Transverse colon (tissue), 4 donors: ENCODE measurements at regions not wholly inside any gene's neighbourhood (a gene's known extent, or its start where the extent isn't known, plus 50 kb on each side); places are given as distances from the start of the nearest gene placed in this dataset.

Experiments
- DNase-seq: peaks from one replicate; pipeline ENCODE4 v3.0.0-alpha.2; 2019
- H3K27ac ChIP-seq, 4 donors: fragments of 200-600 bp; sonication (generic); 2 replicates each; pipeline ENCODE4 v1.5.1; 2016 to 2018; ENCODE audit warnings: inconsistent platforms in 4 of 4
- H3K27me3 ChIP-seq: fragments of 200-600 bp; sonication (generic); 2 replicates; pipeline ENCODE4 v1.5.1; 2017; ENCODE audit warnings: inconsistent platforms
- H3K36me3 ChIP-seq, 4 donors: fragments of 200-600 bp; sonication (generic); 2 replicates each; pipeline ENCODE4 v1.5.1; 2017 to 2019; ENCODE audit warnings: inconsistent platforms in 4 of 4
- H3K4me1 ChIP-seq, 4 donors: fragments of 200-600 bp; sonication (generic); 2 replicates each; pipeline ENCODE4 v1.5.1; 2017 to 2020; ENCODE audit warnings: inconsistent platforms in 4 of 4
- H3K4me3 ChIP-seq, 4 donors: fragments of 200-600 bp; sonication (generic); 1 replicate in 1 of 4; 2 replicates in 3 of 4; pipeline versions ENCODE4 v1.5.1 to v1.6.1; 2017 to 2019; ENCODE audit warnings: inconsistent platforms in 4 of 4
- H3K9me3 ChIP-seq, 2 donors: fragments of 200-600 bp; sonication (generic); 2 replicates each; pipeline ENCODE4 v1.5.1; 2017 to 2019; ENCODE audit warnings: inconsistent platforms in 2 of 2
- CTCF ChIP-seq, 5 experiments: fragments of 200-600 bp in 3 of 5; fragments of 450-650 bp in 2 of 5; sonication (generic) in 3 of 5; IDR thresholded peaks; 1 replicate in 2 of 5; 2 replicates in 3 of 5; pipeline ENCODE4 v1.5.1; 2016 to 2017; ENCODE audit warnings: antibody characterized with exemption in 5 of 5, inconsistent platforms in 3 of 5, mild to moderate bottlenecking in 2 of 5, moderate library complexity in 1 of 5
- EP300 ChIP-seq: sonication (generic); formaldehyde crosslinking; IDR thresholded peaks from one replicate; pipeline ENCODE4 v1.6.1; 2017; ENCODE audit warnings: antibody characterized with exemption, low read depth
- POLR2A ChIP-seq: fragments of 450-650 bp; IDR thresholded peaks from one replicate; pipeline ENCODE4 v1.6.1; 2016; ENCODE audit warnings: antibody characterized with exemption, mild to moderate bottlenecking, moderate library complexity
- POLR2AphosphoS5 ChIP-seq, 3 donors: sonication (generic); formaldehyde crosslinking; IDR thresholded peaks; one replicate each; pipeline ENCODE4 v1.6.1; 2016; ENCODE audit warnings: antibody characterized with exemption in 3 of 3
- WGBS, 2 donors: methylation state at CpG; one replicate each; pipeline ENCODE4 v1.1.5; 2018; ENCODE audit warnings: low coverage in 1 of 2; 5-methylcytosine and 5-hydroxymethylcytosine counted together
- in situ Hi-C, 4 donors: fragments of 200-750 bp; cut with MboI; loops; one replicate each; pipeline versions ENCODE4 v1.15.0 to v1.15.1; 2017; ENCODE audit warnings: low sequenced_read_pairs in 3 of 4, low pct_ligation_motif_present in 1 of 4, low pct_unique_long_range_greater_than_20kb in 1 of 4
- intact Hi-C: fragments of 100-400 bp; cut with DNase I; formaldehyde crosslinking; loops from one replicate; pipeline ENCODE4 v1.15.1; 2023; ENCODE audit warnings: low total_unique reads

- intact Hi-C loops: no loop called here
- no peak overlapping the region for H3K27ac ChIP-seq
- TF ChIP-seq POLR2AphosphoS5 (IDR thresholded peaks at IDR 0.05) (no peak), EP300 (no peak), POLR2A (no peak), CTCF (IDR thresholded peaks at IDR 0.05) (no peak)
These were observed 105.2 kb upstream of the NALF2 start for GRCh38 chrX:69398881-69399280.

GRCh38 chrX:69396916-69397315 lies 107.2 kb upstream of the NALF2 start:
- no peak for DNase-seq
- Histone ChIP-seq H3K27me3 (no peaks in the 10 kb centered on the region), H3K4me1 (no peaks in the 10 kb centered on the region), H3K27ac (no peak overlapping the region), H3K36me3 (no peaks in the 10 kb centered on the region), H3K9me3 (no peaks in the 10 kb centered on the region), H3K4me3 (no peak overlapping the region)
- no peak for TF ChIP-seq EP300
- no peak for TF ChIP-seq POLR2A
- no peak for TF ChIP-seq POLR2AphosphoS5 (IDR thresholded peaks at IDR 0.05)
- no peak for TF ChIP-seq CTCF (IDR thresholded peaks at IDR 0.05)
- in situ Hi-C loops: no loop called here
- WGBS, 2 donors: 57% methylated on average over 4 of the region's 4 CpGs; no CpG with 5 or more reads in 1 of the 2 donors
- intact Hi-C loops: no loop called here

More at GRCh38 chrX:69398881-69399280, 105.2 kb upstream of the NALF2 start:
- DNase-seq: no peak
- H3K36me3 ChIP-seq: no peaks in the 10 kb centered on the region
- no peaks in the 10 kb centered on the region for H3K4me1 ChIP-seq
- no peaks in the 10 kb centered on the region for H3K9me3 ChIP-seq
- in situ Hi-C loops: no loop called here
- no peak overlapping the region for H3K4me3 ChIP-seq
- H3K27me3 ChIP-seq: no peaks in the 10 kb centered on the region

GRCh38 chrX:69395306-69395705 lies 108.8 kb upstream of the NALF2 start:
- in situ Hi-C loops: no loop called here

GRCh38 chrX:69389101-69389501 lies 115.0 kb upstream of the NALF2 start:
- no peak for DNase-seq
- no peaks in the 10 kb centered on the region for H3K9me3 ChIP-seq
- H3K27ac ChIP-seq: no peak overlapping the region
- in situ Hi-C loops (no loop called here), intact Hi-C loops (loop anchor here (10.0 kb wide), 1 partner anchor 564 kb away; the partner anchor contains the start of gene EFNB1)
- H3K27me3 ChIP-seq: no peaks in the 10 kb centered on the region
- no peaks in the 10 kb centered on the region for H3K4me1 ChIP-seq
- TF ChIP-seq POLR2A: no peak
- no peak for TF ChIP-seq EP300
- no peak for TF ChIP-seq CTCF (IDR thresholded peaks at IDR 0.05)
- TF ChIP-seq POLR2AphosphoS5 (IDR thresholded peaks at IDR 0.05): no peak
- H3K36me3 ChIP-seq: no peaks in the 10 kb centered on the region
- H3K4me3 ChIP-seq: no peak overlapping the region
- 53% methylated on average over 7 of the region's 7 CpGs; no CpG with 5 or more reads in 1 of the 2 donors for WGBS, 2 donors

More at GRCh38 chrX:69395306-69395705, 108.8 kb upstream of the NALF2 start:
- Histone ChIP-seq H3K27me3 (no peaks in the 10 kb centered on the region), H3K36me3 (no peaks in the 10 kb centered on the region), H3K9me3 (no peaks in the 10 kb centered on the region), H3K27ac (no peak overlapping the region), H3K4me1 (no peaks in the 10 kb centered on the region), H3K4me3 (no peak overlapping the region)
- intact Hi-C loops: no loop called here
- WGBS, 2 donors: 51% methylated on average over 4 of the region's 4 CpGs; no CpG with 5 or more reads in 1 of the 2 donors
- no peak for DNase-seq
- TF ChIP-seq POLR2A (no peak), POLR2AphosphoS5 (IDR thresholded peaks at IDR 0.05) (no peak), EP300 (no peak), CTCF (IDR thresholded peaks at IDR 0.05) (no peak)
